IPS-18a (cell line): ENCODE measurements at regions not wholly inside any gene's neighbourhood (a gene's known extent, or its start where the extent isn't known, plus 50 kb on each side); places are given as distances from the start of the nearest gene placed in this dataset.

Experiments
- H3K27ac ChIP-seq: one replicate; pipeline ENCODE4 v1.5.1; 2013; ENCODE audit warnings: low read length
- H3K27me3 ChIP-seq: one replicate; pipeline ENCODE4 v1.6.1; 2013; ENCODE audit warnings: mild to moderate bottlenecking, low read length; ENCODE audit not compliant: control insufficient read depth, insufficient read depth
- H3K36me3 ChIP-seq: one replicate; pipeline ENCODE4 v1.6.1; 2013; ENCODE audit warnings: low read depth, low read length; ENCODE audit not compliant: control insufficient read depth
- H3K4me1 ChIP-seq: one replicate; pipeline ENCODE4 v1.6.1; 2013; ENCODE audit warnings: low read depth, low read length; ENCODE audit not compliant: control insufficient read depth
- H3K4me3 ChIP-seq: one replicate; pipeline ENCODE4 v1.5.1; 2013; ENCODE audit warnings: low read length
- H3K9ac ChIP-seq: one replicate; pipeline ENCODE4 v1.6.1; 2013; ENCODE audit warnings: mild to moderate bottlenecking, low read length, moderate library complexity
- H3K9me3 ChIP-seq: one replicate; pipeline ENCODE4 v1.6.1; 2013; ENCODE audit warnings: low read depth, low read length; ENCODE audit not compliant: control insufficient read depth

DNA sequence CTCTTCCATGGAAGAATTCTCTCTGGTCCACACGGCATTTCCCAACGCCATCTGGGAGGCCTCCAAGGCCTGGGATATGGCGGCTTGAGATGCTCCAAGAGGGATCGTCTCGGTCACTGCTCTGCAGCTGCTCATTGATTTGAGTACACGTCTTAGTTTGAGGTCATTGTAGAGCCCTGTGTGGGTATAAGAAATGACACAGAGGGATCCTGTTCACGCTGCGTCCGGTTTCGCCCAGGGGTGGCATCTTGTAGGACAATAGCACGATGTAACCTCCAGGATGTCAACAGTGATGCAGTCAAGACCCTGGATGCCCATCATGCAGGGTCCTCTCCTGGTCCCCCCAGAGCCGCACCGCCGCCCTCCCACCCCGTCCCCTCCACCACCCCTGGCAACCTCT, 564.6 kb downstream of the BRD1 start:
- no peak overlapping the region for H3K9ac ChIP-seq
- peaks cover 7% of the 10 kb centered on the region for H3K4me1 ChIP-seq
- peaks cover 2% of the 10 kb centered on the region for H3K27me3 ChIP-seq
- H3K9me3 ChIP-seq: no peaks in the 10 kb centered on the region
- no peak overlapping the region for H3K4me3 ChIP-seq
- H3K27ac ChIP-seq: no peak overlapping the region
- H3K36me3 ChIP-seq: no peaks in the 10 kb centered on the region

DNA sequence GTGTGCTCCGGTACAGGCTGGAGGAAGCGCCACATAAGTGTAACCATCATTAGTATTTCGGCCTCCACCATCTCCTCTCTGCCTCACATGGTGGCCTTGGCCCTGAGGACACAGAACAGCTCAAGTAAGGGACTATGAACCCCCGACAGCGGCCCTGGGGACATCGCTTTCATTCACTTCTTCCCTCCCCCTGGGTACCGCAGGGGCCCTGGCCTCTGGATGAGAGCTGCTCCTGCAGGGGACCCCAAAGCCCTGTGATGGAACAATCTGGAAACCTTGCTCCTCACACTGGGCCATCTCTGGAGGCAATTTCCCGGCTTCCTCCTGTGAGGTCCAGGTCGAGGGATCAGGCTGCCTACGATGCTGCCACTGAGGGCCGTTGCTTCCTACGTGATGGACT, 565.5 kb downstream of the BRD1 start:
- Histone ChIP-seq H3K9ac (no peak overlapping the region), H3K27me3 (no peaks in the 10 kb centered on the region), H3K9me3 (no peaks in the 10 kb centered on the region), H3K36me3 (no peaks in the 10 kb centered on the region), H3K4me3 (no peak overlapping the region), H3K4me1 (no peaks in the 10 kb centered on the region), H3K27ac (no peak overlapping the region)

DNA sequence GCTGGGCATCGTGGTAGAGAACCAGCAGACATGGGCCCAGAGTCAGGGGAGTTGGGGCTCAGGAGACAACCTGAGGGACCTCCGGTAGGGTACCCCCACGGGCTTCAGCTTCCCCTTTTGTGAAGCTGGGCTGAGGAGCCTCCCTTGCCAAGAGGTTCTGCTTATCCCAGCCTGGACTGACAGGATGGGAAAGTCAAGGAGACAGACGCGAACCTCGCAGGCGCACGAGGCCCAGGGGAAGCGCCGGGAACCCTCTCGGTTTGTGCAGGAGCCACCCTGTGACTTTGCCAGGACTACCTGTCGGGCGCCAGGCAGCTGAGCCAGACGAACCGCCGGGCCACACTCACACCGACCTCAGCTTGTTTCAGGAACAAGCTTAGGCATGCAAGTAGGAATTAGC, 566.1 kb downstream of the BRD1 start:
- no peaks in the 10 kb centered on the region for H3K27me3 ChIP-seq
- no peak overlapping the region for H3K27ac ChIP-seq
- no peaks in the 10 kb centered on the region for H3K4me1 ChIP-seq
- H3K9ac ChIP-seq: no peak overlapping the region
- no peaks in the 10 kb centered on the region for H3K36me3 ChIP-seq
- no peaks in the 10 kb centered on the region for H3K9me3 ChIP-seq
- H3K4me3 ChIP-seq: no peak overlapping the region

DNA sequence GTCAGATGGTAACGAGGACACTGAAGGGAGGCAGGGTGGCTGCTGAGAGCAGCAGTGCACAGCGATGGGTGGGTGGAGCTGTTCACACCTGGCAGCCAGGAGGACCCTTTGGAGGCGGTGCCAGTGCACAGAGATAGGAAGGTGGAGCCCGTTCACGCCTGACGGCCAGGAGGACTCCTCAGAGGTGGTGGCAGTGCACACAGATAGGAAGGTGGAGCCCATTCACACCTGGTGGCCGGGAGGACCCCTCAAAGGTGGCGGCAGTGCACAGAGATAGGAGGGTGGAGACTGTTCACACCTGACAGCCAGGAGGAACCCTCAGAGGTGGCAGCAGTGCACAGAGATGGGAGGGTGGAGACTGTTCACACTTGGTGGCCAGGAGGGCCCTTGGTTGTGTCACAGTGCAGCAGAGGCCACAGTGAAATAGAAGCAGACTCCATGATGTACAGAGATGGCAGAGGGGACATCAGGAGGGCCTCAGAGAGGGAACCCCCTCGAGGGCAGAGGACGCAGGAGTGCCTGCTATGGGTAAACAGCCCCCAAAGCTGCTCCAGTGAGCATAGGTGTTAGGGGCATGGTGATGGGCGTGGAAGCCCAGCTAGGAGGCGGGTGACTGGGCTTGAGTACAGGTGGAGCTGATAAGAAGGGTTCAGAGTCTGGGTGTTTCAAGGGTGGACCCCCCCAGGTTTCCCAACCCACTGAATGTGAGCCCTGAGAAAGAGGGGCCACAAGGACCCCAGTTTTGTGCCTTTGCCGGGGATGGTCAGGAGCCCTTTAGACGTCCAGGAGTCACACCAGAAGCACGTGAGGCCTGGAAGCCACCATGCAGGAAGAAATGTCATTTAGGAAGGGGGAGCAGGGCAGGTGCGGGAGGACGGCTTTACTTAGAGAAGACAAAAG, 566.7 kb downstream of the BRD1 start:
- H3K4me3 ChIP-seq: no peak overlapping the region
- no peaks in the 10 kb centered on the region for H3K27me3 ChIP-seq
- no peaks in the 10 kb centered on the region for H3K9me3 ChIP-seq
- no peak overlapping the region for H3K9ac ChIP-seq
- H3K27ac ChIP-seq: no peak overlapping the region
- H3K4me1 ChIP-seq: no peaks in the 10 kb centered on the region
- H3K36me3 ChIP-seq: no peaks in the 10 kb centered on the region

DNA sequence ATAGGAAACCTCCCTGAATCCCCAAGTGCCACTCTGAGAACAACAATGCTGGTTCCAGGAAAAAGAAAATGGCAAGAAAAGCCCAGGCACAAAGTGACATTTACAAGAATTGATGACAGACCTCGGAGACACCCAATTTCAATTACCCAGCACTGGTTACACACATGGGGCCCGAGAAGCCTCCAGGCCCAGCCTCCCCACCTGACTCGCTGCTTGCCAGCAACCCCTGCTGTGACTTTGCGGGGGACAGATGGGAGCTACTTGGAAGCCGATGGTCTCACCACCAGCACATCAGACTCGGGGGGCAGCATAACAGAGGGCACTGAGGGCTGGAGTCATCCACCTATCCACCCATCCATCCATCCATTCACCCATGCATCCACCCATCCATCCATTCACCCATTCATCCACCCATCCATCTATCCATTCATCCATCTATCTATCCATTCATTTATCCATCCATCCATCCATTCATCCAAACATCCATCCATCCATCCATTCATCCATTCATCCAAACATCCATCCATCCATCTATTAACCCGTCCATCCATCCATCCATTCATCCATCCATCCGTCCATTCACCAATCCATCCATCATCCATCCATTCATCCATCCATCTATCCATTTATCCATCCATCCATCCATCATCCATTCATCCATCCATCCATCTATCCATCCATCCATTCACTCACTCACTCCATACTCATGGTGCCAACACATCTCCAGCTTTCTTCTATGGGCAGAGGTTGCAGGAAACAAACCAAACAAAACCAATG, 567.6 kb downstream of the BRD1 start:
- H3K9me3 ChIP-seq: no peaks in the 10 kb centered on the region
- no peak overlapping the region for H3K27ac ChIP-seq
- no peak overlapping the region for H3K4me3 ChIP-seq
- H3K4me1 ChIP-seq: no peaks in the 10 kb centered on the region
- H3K9ac ChIP-seq: no peak overlapping the region
- H3K36me3 ChIP-seq: no peaks in the 10 kb centered on the region
- no peaks in the 10 kb centered on the region for H3K27me3 ChIP-seq

DNA sequence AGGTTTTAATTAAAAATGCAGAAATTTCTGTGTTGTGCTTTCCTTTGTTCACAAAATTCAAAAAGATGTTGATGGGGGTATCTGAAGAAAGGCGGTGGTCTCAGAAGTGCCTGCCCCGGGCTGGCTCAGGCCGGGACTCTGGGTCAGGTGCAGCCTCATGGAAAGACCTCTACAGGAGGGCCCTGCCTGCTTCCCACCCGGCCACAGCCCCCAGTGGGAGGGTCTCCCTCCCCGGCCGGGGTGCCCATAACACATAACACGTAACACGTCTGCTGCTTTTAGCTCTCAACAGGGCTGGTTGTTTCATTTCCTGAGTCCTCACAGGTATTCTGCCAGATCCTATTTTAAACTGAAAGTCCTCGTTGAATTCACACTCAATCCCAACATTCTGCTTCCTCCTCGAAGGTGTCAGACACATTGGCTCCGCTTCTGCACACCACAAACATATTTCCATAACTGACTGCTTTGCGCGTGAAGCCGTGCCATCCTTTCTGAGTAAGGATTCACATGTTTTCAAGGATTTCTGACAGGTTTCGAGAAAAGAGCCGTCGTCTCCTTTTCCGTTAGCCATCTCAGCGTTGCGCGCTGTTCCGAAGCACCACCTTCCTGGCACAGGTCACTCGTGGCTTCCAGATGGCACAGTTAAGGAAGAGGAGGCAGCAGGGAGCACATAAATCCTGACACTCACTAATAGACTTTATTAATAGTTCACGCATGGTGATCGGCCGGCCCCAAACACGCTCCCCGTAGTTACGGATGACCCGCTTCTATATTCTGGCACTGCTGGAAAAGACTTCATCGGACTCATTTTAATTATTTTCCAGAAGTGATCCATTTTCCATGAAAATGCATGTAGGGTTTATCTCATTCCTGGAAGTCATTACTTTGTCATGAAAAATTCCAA, 569.3 kb downstream of the BRD1 start:
- H3K27ac ChIP-seq: no peak overlapping the region
- H3K4me3 ChIP-seq: no peak overlapping the region
- H3K9me3 ChIP-seq: no peaks in the 10 kb centered on the region
- H3K36me3 ChIP-seq: no peaks in the 10 kb centered on the region
- H3K4me1 ChIP-seq: no peaks in the 10 kb centered on the region
- no peak overlapping the region for H3K9ac ChIP-seq
- H3K27me3 ChIP-seq: no peaks in the 10 kb centered on the region

DNA sequence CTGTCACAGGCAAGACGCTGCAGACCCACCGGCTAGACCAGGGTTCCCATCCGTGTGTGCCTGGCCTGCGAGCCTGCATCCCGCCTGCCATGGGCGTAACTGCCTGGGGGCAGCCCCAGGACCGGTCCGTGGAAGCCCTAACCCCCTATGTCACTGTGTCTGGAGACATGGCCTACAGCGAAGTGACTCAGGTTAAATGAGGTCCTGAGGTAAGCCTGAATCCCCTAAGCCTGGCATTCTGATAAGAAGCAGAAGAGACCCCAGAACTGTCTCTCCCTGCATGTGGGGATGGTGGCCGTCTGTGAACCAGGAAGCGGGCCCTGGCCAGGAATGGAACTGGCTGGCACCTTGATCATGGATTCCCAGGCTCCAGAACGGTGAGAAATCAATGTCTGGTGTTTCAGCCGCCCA, 570.1 kb downstream of the BRD1 start:
- H3K4me3 ChIP-seq: no peak overlapping the region
- no peaks in the 10 kb centered on the region for H3K9me3 ChIP-seq
- H3K4me1 ChIP-seq: no peaks in the 10 kb centered on the region
- no peak overlapping the region for H3K27ac ChIP-seq
- no peaks in the 10 kb centered on the region for H3K27me3 ChIP-seq
- no peak overlapping the region for H3K9ac ChIP-seq
- no peaks in the 10 kb centered on the region for H3K36me3 ChIP-seq

DNA sequence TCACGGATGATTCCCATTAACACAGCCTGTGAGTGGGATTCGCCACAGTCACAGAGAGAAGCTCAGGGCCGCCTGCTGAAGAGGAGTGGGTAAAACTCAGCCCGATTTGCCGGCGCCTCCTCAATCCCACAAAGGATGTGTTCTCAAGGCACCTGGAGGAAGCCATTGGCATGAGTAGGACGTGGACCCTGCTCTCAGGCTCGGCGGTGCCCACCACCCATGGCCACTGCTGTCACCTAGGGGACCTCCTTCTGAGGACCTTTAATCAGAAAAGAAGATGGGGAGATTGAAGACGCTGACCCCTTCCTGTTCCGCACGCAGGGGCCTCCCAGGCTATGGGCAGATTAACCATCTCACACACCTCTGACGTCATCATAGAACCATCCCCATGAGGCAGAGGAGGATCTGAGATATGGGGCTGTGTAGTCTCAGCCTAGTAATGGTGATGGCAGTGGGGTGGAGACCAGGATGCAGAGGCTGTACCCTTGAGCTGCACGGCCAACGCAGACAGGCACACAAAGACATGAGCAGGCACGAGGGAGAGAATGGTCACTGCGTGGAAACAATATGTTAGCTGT, 571.8 kb downstream of the BRD1 start:
- Histone ChIP-seq H3K27me3 (no peaks in the 10 kb centered on the region), H3K9ac (no peak overlapping the region), H3K4me1 (no peaks in the 10 kb centered on the region), H3K9me3 (no peaks in the 10 kb centered on the region), H3K27ac (no peak overlapping the region), H3K4me3 (no peak overlapping the region), H3K36me3 (no peaks in the 10 kb centered on the region)

DNA sequence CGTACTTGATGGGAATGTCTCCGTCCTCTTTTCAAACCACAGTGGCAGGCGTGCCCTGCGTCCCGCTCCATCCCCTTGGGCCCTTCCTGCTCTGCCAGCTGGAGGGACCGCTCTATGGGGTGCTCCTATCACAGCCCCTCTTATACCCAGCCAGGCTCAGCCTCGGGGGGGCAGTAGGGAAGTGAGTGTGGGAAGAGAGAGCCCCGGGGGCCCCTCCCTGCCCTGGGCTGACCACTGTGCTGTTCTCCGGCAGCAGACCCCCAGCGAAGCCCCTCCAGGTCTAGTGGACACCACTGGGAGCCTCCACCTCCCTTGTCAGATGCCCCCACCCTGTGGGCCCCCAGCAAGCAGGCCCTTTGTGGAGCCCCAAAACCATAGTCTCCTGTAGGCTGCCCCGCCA, 572.5 kb downstream of the BRD1 start:
- Histone ChIP-seq H3K4me3 (no peak overlapping the region), H3K9ac (no peak overlapping the region), H3K36me3 (no peaks in the 10 kb centered on the region), H3K9me3 (no peaks in the 10 kb centered on the region), H3K4me1 (no peaks in the 10 kb centered on the region), H3K27me3 (no peaks in the 10 kb centered on the region), H3K27ac (no peak overlapping the region)

DNA sequence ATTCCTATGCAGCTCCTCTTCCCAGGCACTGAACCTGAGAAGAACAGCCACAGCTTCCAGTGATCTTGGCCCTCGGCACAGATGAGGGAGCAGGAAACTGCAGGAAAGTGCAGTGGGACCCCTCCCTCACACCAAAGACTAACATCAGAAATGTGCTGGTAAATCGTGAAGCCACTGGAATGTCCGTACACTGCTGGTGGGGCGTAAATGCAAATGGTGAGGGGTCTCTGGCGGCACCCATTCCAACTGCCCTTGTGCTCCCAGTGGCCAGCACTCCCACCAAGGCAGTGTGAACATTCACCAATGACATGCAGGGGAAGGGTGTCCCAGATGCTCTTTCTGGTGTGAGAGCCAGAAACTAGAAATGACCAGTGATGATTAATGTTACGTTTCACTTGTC, 574.0 kb downstream of the BRD1 start:
- Histone ChIP-seq H3K36me3 (no peaks in the 10 kb centered on the region), H3K9me3 (no peaks in the 10 kb centered on the region), H3K9ac (no peak overlapping the region), H3K4me3 (no peak overlapping the region), H3K27me3 (no peaks in the 10 kb centered on the region), H3K27ac (no peak overlapping the region), H3K4me1 (no peaks in the 10 kb centered on the region)

DNA sequence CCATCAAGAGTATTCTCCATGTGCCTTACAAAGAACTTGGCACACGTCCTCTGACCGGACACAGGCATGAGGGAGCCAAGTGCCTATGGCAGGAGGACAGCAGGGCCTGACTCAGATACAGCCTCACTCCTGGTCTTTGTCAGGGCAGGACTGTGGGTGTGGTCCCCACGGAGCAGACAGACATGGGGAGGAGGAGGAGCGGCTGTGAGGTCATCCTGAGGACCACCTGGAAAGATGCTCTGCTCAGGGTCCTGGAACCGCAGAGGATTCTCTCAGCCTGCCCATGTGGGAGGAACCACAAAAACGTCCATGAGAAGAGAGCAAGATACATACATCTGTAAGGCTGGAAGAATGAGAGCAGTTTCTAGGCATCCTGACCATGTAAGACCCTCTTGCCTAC, 576.3 kb downstream of the BRD1 start:
- H3K4me1 ChIP-seq: no peaks in the 10 kb centered on the region
- no peaks in the 10 kb centered on the region for H3K9me3 ChIP-seq
- H3K4me3 ChIP-seq: no peak overlapping the region
- no peaks in the 10 kb centered on the region for H3K36me3 ChIP-seq
- no peak overlapping the region for H3K9ac ChIP-seq
- no peaks in the 10 kb centered on the region for H3K27me3 ChIP-seq
- no peak overlapping the region for H3K27ac ChIP-seq
